Adipocyte (in vitro differentiated cells): ENCODE measurements at regions not wholly inside any gene's neighbourhood (a gene's known extent, or its start where the extent isn't known, plus 50 kb on each side); places are given as distances from the start of the nearest gene placed in this dataset.

ENCODE experiments used
- DNase-seq: peaks from one replicate; pipeline ENCODE4 v3.0.0-alpha.2; 2015; ENCODE audit warnings: low read depth
- H3K27me3 ChIP-seq: replicated peaks from 2 replicates; pipeline ENCODE4 v1.7.0; 2013; ENCODE audit warnings: mild to moderate bottlenecking, low read length, moderate library complexity; ENCODE audit not compliant: control insufficient read depth, insufficient read depth
- H3K36me3 ChIP-seq: 2 replicates; pipeline ENCODE4 v1.7.0; 2013; ENCODE audit warnings: low read length, mild to moderate bottlenecking, moderate library complexity; ENCODE audit not compliant: control insufficient read depth, insufficient read depth, severe bottlenecking
- H3K4me1 ChIP-seq: 2 replicates; pipeline ENCODE4 v1.7.0; 2013; ENCODE audit warnings: mild to moderate bottlenecking, low read length, moderate library complexity; ENCODE audit not compliant: control insufficient read depth, insufficient read depth
- H3K4me3 ChIP-seq: 2 replicates; pipeline ENCODE4 v1.7.0; 2013; ENCODE audit warnings: mild to moderate bottlenecking, low read length, moderate library complexity
- H3K9ac ChIP-seq: 2 replicates; pipeline ENCODE4 v1.7.0; 2013; ENCODE audit warnings: mild to moderate bottlenecking, low read length, moderate library complexity
- H3K9me3 ChIP-seq: 2 replicates; pipeline ENCODE4 v1.7.0; 2013; ENCODE audit warnings: mild to moderate bottlenecking, low read length, moderate library complexity; ENCODE audit not compliant: control insufficient read depth

- no peak for DNase-seq
- Histone ChIP-seq H3K9ac (no peak overlapping the region), H3K4me3 (no peak overlapping the region), H3K4me1 (no peaks in the 10 kb centered on the region), H3K36me3 (no peaks in the 10 kb centered on the region), H3K27me3 (peaks cover 4% of the 10 kb centered on the region), H3K9me3 (no peaks in the 10 kb centered on the region)
Observed at GRCh38 chr5:5799229-5799628, 376.8 kb downstream of the ICE1 start.

GRCh38 chr5:5798462-5798861 lies 376.0 kb downstream of the ICE1 start:
- H3K36me3 ChIP-seq, result no peaks in the 10 kb centered on the region
- H3K9ac ChIP-seq, result no peak overlapping the region
- H3K9me3 ChIP-seq, result no peaks in the 10 kb centered on the region

GRCh38 chr5:5798041-5798440 lies 375.6 kb downstream of the ICE1 start:
- H3K27me3 ChIP-seq, result peaks cover 9% of the 10 kb centered on the region
- DNase-seq, result no peak
- no peaks in the 10 kb centered on the region for H3K9me3 ChIP-seq
- no peak overlapping the region for H3K9ac ChIP-seq
- no peak overlapping the region for H3K4me3 ChIP-seq
- H3K4me1 ChIP-seq, result no peaks in the 10 kb centered on the region
- H3K36me3 ChIP-seq, result no peaks in the 10 kb centered on the region

More at GRCh38 chr5:5798462-5798861, 376.0 kb downstream of the ICE1 start:
- no peak overlapping the region for H3K4me3 ChIP-seq
- peaks cover 5% of the 10 kb centered on the region for H3K27me3 ChIP-seq
- DNase-seq, result no peak
- no peaks in the 10 kb centered on the region for H3K4me1 ChIP-seq

- Histone ChIP-seq H3K9me3 (no peaks in the 10 kb centered on the region), H3K9ac (no peak overlapping the region), H3K36me3 (no peaks in the 10 kb centered on the region), H3K4me3 (no peak overlapping the region), H3K27me3 (peaks cover 25% of the 10 kb centered on the region), H3K4me1 (no peaks in the 10 kb centered on the region)
- DNase-seq, result no peak
Observed at GRCh38 chr5:5795074-5795771, 372.7 kb downstream of the ICE1 start.

- no peak for DNase-seq
- H3K4me1 ChIP-seq, result no peaks in the 10 kb centered on the region
- H3K4me3 ChIP-seq, result no peak overlapping the region
- no peaks in the 10 kb centered on the region for H3K36me3 ChIP-seq
- no peaks in the 10 kb centered on the region for H3K9me3 ChIP-seq
- H3K9ac ChIP-seq, result no peak overlapping the region
- H3K27me3 ChIP-seq, result peaks cover 25% of the 10 kb centered on the region
Observed at GRCh38 chr5:5794118-5794560, 371.7 kb downstream of the ICE1 start.

GRCh38 chr5:5793242-5794117 lies 371.0 kb downstream of the ICE1 start:
- Histone ChIP-seq H3K9me3 (no peaks in the 10 kb centered on the region), H3K27me3 (peaks cover 25% of the 10 kb centered on the region), H3K9ac (no peak overlapping the region), H3K4me1 (no peaks in the 10 kb centered on the region), H3K36me3 (no peaks in the 10 kb centered on the region), H3K4me3 (no peak overlapping the region)
- no peak for DNase-seq

GRCh38 chr5:5792106-5792505 lies 369.6 kb downstream of the ICE1 start:
- H3K27me3 ChIP-seq, result peaks cover 22% of the 10 kb centered on the region
- DNase-seq, result no peak
- H3K9ac ChIP-seq, result no peak overlapping the region
- H3K9me3 ChIP-seq, result no peaks in the 10 kb centered on the region
- H3K36me3 ChIP-seq, result no peaks in the 10 kb centered on the region
- peaks cover 2% of the 10 kb centered on the region for H3K4me1 ChIP-seq
- H3K4me3 ChIP-seq, result no peak overlapping the region

- no peak for DNase-seq
Observed at GRCh38 chr5:5788793-5789192, 366.3 kb downstream of the ICE1 start.

GRCh38 chr5:5787373-5787772 lies 364.9 kb downstream of the ICE1 start:
- peaks cover 10% of the 10 kb centered on the region for H3K27me3 ChIP-seq
- H3K36me3 ChIP-seq, result no peaks in the 10 kb centered on the region
- no peak overlapping the region for H3K9ac ChIP-seq
- peaks cover 4% of the 10 kb centered on the region for H3K9me3 ChIP-seq
- DNase-seq, result no peak
- H3K4me1 ChIP-seq, result peaks cover 5% of the 10 kb centered on the region
- no peak overlapping the region for H3K4me3 ChIP-seq

More at GRCh38 chr5:5788793-5789192, 366.3 kb downstream of the ICE1 start:
- Histone ChIP-seq H3K36me3 (no peaks in the 10 kb centered on the region), H3K9me3 (peaks cover 4% of the 10 kb centered on the region), H3K4me3 (no peak overlapping the region), H3K4me1 (peaks cover 5% of the 10 kb centered on the region), H3K27me3 (peaks cover 22% of the 10 kb centered on the region), H3K9ac (no peak overlapping the region)

- no peaks in the 10 kb centered on the region for H3K27me3 ChIP-seq
- DNase-seq, result no peak
- H3K4me1 ChIP-seq, result peaks cover 5% of the 10 kb centered on the region
- no peaks in the 10 kb centered on the region for H3K36me3 ChIP-seq
- H3K9me3 ChIP-seq, result peaks cover 4% of the 10 kb centered on the region
- no peak overlapping the region for H3K9ac ChIP-seq
- no peak overlapping the region for H3K4me3 ChIP-seq
Observed at GRCh38 chr5:5784101-5784500, 361.6 kb downstream of the ICE1 start.

GRCh38 chr5:5783021-5783420 lies 360.5 kb downstream of the ICE1 start:
- Histone ChIP-seq H3K4me1 (peaks cover 5% of the 10 kb centered on the region), H3K27me3 (no peaks in the 10 kb centered on the region), H3K4me3 (no peak overlapping the region), H3K9me3 (peaks cover 4% of the 10 kb centered on the region), H3K36me3 (no peaks in the 10 kb centered on the region), H3K9ac (no peak overlapping the region)
- DNase-seq, result no peak
